ENCODE measurements at regions not wholly inside any gene's neighbourhood (a gene's known extent, or its start where the extent isn't known, plus 50 kb on each side); places are given as distances from the start of the nearest gene placed in this dataset.

- TF ChIP-seq, protein P1, sequence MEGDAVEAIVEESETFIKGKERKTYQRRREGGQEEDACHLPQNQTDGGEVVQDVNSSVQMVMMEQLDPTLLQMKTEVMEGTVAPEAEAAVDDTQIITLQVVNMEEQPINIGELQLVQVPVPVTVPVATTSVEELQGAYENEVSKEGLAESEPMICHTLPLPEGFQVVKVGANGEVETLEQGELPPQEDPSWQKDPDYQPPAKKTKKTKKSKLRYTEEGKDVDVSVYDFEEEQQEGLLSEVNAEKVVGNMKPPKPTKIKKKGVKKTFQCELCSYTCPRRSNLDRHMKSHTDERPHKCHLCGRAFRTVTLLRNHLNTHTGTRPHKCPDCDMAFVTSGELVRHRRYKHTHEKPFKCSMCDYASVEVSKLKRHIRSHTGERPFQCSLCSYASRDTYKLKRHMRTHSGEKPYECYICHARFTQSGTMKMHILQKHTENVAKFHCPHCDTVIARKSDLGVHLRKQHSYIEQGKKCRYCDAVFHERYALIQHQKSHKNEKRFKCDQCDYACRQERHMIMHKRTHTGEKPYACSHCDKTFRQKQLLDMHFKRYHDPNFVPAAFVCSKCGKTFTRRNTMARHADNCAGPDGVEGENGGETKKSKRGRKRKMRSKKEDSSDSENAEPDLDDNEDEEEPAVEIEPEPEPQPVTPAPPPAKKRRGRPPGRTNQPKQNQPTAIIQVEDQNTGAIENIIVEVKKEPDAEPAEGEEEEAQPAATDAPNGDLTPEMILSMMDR (IDR thresholded peaks at IDR 0.05; ENCODE audit: poor library complexity, severe bottlenecking) = no peak
- TF ChIP-seq RAD21 (conservative IDR thresholded peaks at IDR 0.05) = no peak
- TF ChIP-seq EP300 (conservative IDR thresholded peaks at IDR 0.05; ENCODE audit: poor library complexity, severe bottlenecking) = no peak
- TF ChIP-seq POLR2AphosphoS5 (IDR thresholded peaks at IDR 0.05) = no peak
- TF ChIP-seq TAF1 (IDR thresholded peaks at IDR 0.05; ENCODE audit: low read depth) = no peak
- no peak for TF ChIP-seq REST (IDR thresholded peaks at IDR 0.05; ENCODE audit: borderline replicate concordance)
- TF ChIP-seq EZH2 (IDR thresholded peaks at IDR 0.05; ENCODE audit: borderline replicate concordance, insufficient read depth, low read length, poor library complexity, severe bottlenecking) = no peak
- TF ChIP-seq MXI1 (conservative IDR thresholded peaks at IDR 0.05; ENCODE audit: poor library complexity, severe bottlenecking) = no peak
- TF ChIP-seq SMC3 (conservative IDR thresholded peaks at IDR 0.05; ENCODE audit: poor library complexity) = no peak
Observed at GRCh38 chr14:97353102-97353501, 555.9 kb downstream of the VRK1 start.

Measured in neural cell (in vitro differentiated cells).